ENCODE measurements at regions not wholly inside any gene's neighbourhood (a gene's known extent, or its start where the extent isn't known, plus 50 kb on each side); places are given as distances from the start of the nearest gene placed in this dataset.

GRCh38 chr7:22676385-22676784 lies 50.6 kb upstream of the IL6 start:
- DNase-seq (ENCODE audit: low read depth): no peak

- DNase-seq (ENCODE audit: low read depth): no peak
Measured at GRCh38 chr7:22675917-22676343, 51.1 kb upstream of the IL6 start.

- no peak for DNase-seq (ENCODE audit: low read depth)
Measured at GRCh38 chr7:22675421-22675820, 51.6 kb upstream of the IL6 start.

- no peak for DNase-seq (ENCODE audit: low read depth)
Measured at GRCh38 chr7:22672846-22673680, 53.9 kb upstream of the IL6 start.

- DNase-seq (ENCODE audit: low read depth): no peak
Measured at GRCh38 chr7:22671177-22671879, 55.7 kb upstream of the IL6 start.

- no peak for DNase-seq (ENCODE audit: low read depth)
Measured at GRCh38 chr7:22670422-22670815, 56.6 kb upstream of the IL6 start.

GRCh38 chr7:22669692-22670421 lies 57.1 kb upstream of the IL6 start:
- DNase-seq (ENCODE audit: low read depth): no peak

- DNase-seq (ENCODE audit: low read depth): no peak
Measured at GRCh38 chr7:22668971-22669401, 58.0 kb upstream of the IL6 start.

GRCh38 chr7:22667562-22668239 lies 59.3 kb upstream of the IL6 start:
- DNase-seq (ENCODE audit: low read depth): peak; percentile 26

- no peak for DNase-seq (ENCODE audit: low read depth)
Measured at GRCh38 chr7:22667187-22667561, 59.8 kb upstream of the IL6 start.

GRCh38 chr7:22666732-22667131 lies 60.3 kb upstream of the IL6 start:
- no peak for DNase-seq (ENCODE audit: low read depth)

- no peak for DNase-seq (ENCODE audit: low read depth)
Measured at GRCh38 chr7:22665923-22666322, 61.1 kb upstream of the IL6 start.

- no peak for DNase-seq (ENCODE audit: low read depth)
Measured at GRCh38 chr7:22664988-22665798, 61.8 kb upstream of the IL6 start.

GRCh38 chr7:22663721-22664120 lies 63.3 kb upstream of the IL6 start:
- no peak for DNase-seq (ENCODE audit: low read depth)

- DNase-seq (ENCODE audit: low read depth): peak; percentile 87
Measured at GRCh38 chr7:22663357-22663718, 63.7 kb upstream of the IL6 start.

- no peak for DNase-seq (ENCODE audit: low read depth)
Measured at GRCh38 chr7:22662556-22663356, 64.2 kb upstream of the IL6 start.

- DNase-seq (ENCODE audit: low read depth): no peak
Measured at GRCh38 chr7:22662036-22662435, 65.0 kb upstream of the IL6 start.

GRCh38 chr7:22660732-22661131 lies 66.3 kb upstream of the IL6 start:
- no peak for DNase-seq (ENCODE audit: low read depth)

GRCh38 chr7:22660293-22660692 lies 66.7 kb upstream of the IL6 start:
- DNase-seq (ENCODE audit: low read depth): no peak

GRCh38 chr7:22659741-22660140 lies 67.3 kb upstream of the IL6 start:
- DNase-seq (ENCODE audit: low read depth): no peak

- no peak for DNase-seq (ENCODE audit: low read depth)
Measured at GRCh38 chr7:22658031-22658430, 69.0 kb upstream of the IL6 start.
